T1000 (cell line): ENCODE measurements at regions not wholly inside any gene's neighbourhood (a gene's known extent, or its start where the extent isn't known, plus 50 kb on each side); places are given as distances from the start of the nearest gene placed in this dataset.

Experiments
- DNase-seq: peaks from one replicate; lab custom pipeline; 2025; ENCODE audit warnings: mixed read lengths; lab: John Stamatoyannopoulos, UW

DNA sequence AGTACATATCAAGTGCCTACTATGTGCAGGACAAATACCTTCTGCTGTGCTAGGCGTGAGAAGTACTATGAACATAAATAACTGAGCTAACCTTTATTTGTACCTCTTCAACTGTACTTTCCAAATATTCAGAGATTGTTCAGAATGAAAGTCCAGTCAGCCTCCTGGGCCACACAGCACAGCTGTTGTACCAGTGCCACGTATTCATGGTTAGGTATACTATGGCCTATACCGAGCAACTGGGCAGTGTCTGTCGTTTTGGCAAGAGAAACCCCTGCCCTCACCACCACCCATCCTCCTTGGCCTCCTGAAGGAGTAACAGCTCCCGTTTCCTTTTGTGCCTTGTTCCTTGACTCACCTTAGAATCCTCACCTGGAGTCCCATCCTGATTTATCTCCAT, 53.0 kb downstream of the RASSF10 start:
- DNase-seq: no peak

- no peak for DNase-seq
Observed at GRCh38 chr11:13064593-13064992, 55.5 kb downstream of the RASSF10 start.

DNA sequence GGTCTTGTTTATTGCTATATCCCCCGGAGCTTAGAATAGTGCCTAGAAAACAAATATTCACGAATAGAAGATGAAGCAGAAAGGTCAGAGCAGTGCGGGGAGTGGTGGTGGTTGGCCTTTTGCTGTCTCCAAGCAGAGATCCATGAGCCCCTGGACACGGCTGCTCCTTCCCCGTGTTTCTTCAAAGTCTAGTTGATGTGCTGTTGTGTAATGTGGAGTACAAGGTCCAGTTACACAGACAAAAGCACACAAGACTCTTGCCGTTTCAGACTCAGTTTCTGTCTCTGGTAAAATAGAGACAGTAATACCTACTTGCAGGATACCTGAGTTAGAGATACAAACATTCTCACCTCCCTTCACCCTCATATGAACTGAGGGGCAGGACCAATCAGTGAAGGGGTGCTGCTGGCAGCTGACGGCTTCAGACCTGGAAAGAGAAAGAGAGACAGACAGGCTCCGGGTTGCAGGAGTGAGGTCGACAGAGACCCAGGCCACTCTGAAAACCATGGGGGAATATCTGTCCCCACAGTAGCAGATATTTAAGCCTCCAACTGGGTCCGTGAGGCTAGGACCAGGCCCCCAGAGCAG, 56.2 kb downstream of the RASSF10 start:
- DNase-seq: no peak

GRCh38 chr11:13068211-13068610, 59.1 kb downstream of the RASSF10 start:
- DNase-seq: no peak

GRCh38 chr11:13073119-13073981, 64.2 kb downstream of the RASSF10 start:
- peak; percentile 72 for DNase-seq

DNA sequence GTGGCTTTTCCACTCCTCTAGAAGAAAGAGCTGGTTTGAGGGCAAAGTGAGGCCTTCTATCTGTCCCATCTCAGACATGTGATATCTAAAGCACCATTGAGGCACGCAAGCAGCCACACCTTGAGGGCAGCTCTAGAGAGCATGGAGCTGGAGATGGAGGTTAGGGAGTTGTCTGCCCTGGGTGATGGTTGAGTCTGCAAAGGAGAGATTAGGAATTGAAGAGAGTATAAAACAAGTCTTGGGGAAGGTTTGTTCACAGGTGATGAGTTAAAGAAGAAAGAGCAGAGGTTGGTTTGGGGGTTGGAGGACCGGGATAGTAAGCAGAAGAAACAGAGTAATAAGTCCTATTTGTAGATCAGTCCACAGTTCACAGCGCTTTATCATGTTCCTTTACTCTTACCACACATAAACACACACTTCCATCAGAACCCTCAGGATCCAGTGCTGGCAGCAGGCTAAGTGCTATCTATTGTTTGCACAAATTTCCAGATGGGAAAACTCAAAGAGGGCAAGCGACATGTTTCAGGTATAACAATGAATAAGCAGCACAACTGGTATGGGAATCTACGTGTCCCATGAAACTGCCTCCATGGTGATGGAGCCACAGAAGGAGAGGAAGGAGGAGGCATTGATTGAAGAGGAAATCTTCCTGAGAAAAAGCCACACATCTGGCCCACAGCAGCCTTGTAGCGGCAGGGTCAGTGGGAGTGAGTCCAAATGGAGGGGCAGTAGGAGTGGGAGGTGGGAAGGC, 65.8 kb downstream of the RASSF10 start:
- DNase-seq: no peak

DNA sequence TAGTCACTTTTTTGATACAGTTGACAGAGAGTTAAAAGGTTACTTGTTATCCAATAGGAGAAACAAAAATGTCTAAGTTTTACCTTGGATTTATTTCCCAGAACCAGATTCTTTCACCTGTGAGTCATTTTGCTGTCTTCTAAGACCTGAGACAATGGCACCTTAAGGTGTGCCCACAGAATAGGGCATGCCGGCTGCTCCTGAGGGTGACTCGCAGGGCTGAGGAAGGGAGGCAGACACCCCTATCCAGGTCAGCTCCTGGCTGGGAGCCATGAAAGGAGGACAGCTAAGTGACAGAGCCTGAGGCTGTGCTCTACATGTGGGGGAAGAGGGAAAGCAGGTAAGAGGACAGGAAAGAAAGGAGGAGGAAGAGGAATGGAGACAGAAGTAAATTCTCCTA, 67.8 kb downstream of the RASSF10 start:
- no peak for DNase-seq

DNA sequence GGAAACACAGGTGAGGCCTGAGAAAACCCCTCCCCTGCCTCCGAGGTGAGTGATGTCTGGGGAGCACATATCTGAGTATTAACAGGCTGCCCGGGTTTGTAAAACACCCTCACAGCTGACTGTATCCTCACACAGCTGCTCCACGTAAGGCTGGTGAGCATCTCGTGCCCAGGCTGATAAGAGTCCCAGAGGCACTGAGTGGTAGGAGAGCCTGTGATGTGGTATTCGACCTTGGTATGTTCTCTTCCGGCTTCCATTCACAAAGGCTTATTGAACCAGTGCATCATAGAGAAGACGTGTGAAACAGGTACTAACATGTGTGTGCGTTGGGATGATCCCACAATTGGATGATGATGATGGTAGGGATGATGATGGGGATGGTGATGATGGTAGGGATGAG, 71.7 kb downstream of the RASSF10 start:
- DNase-seq: no peak

GRCh38 chr11:13082588-13082987, 73.5 kb downstream of the RASSF10 start:
- no peak for DNase-seq

- DNase-seq: no peak
Observed at GRCh38 chr11:13090228-13090708, 81.2 kb downstream of the RASSF10 start.

DNA sequence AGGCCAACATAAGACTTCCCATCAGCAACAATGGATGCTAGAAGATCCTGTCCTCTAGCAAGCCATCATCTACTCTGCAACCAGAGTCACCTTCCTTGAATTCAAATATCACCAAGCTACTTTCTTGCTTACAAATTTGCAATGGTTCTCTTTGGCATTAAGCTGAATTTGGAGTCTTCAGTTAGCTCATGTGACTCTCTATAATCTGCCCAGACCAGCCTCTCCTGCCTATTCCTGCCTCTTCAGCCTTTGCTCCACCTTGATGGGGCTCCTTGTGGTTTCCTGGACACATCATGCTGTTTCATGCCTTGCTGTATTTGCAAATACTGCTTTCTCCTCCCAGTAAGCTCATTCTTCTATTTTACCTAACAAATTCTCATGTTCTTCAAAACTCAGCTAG, 82.3 kb downstream of the RASSF10 start:
- no peak for DNase-seq

- no peak for DNase-seq
Observed at GRCh38 chr11:13091804-13092203, 82.7 kb downstream of the RASSF10 start.

DNA sequence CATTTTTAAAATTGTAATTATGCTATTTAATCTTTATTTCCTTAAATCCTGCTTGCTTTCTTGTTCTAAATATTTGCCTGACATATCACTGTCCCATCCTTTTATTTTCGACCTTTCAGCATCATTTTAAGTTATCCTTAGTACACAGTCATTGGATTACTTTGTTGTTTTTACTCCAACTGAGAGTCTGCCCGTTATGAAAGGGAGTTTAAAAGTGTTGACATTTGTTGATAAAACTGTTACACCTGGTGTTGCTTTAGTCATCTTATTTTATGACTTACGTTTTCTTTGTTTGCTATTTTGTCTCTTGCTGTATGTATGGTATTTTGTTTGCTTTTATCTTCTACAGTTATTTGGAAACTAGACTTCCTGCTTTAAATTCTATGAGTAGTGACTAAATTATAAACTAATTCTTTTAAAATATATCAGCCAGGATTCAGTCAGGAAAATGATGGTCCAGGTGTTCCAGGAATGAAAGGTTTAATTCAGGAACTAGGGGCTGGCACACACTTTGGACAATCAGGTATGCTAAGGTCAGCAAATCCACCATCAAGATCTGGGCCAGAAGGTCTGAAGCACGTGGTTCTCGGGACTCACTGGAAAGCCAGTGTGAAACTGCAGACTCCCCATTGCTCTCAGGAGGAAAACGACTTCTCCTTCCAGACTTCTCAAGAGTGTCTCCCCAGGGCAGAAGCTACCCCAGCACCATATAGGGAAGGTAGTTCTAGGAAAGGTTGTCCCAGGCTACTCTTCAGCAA, 86.0 kb downstream of the RASSF10 start:
- DNase-seq: no peak

GRCh38 chr11:13098063-13098462, 88.9 kb downstream of the RASSF10 start:
- DNase-seq: peak; percentile 53

GRCh38 chr11:13098616-13099289, 89.6 kb downstream of the RASSF10 start:
- DNase-seq: no peak

DNA sequence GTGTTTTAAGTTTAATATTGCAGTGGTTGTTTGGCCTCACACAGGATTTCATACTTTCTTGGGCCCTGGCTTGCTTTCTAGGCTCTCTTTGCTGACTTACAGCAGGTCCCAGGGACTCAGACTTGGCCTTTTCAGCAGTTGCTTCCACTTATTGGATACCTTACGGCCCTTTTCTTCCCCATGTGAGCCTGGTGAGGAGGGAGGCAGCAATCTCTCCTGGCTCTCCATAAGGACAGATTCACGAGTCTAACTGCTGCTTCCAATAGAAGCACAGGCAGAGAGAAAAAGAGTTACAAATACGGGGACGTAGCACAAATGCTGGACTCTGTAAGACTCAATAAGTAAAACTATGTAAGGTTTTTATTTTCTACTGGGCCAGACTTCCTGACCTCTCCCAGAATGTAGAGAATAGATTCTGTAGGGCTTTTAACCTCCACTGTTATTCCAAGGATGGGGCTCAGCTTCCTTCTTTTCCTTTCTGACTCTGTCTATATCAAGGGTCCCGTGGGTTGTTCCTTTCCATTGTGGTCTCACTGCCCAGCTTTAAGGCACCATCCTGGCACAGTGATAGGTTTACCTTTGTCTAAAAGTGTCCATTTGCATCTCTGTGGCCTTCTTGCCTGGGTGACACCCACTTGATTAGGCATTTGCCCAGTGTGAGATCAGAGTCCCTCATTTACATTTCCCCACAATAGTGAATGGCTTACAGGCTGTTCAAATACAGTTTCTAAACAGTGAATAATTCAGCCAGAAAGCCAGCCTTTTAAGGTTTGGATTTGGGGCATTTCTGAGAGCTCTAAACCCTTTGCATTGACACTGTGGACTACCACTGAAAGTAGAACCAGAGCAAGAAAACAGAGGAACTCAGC, 92.8 kb downstream of the RASSF10 start:
- DNase-seq: no peak

- no peak for DNase-seq
Observed at GRCh38 chr11:13102513-13102840, 93.4 kb downstream of the RASSF10 start.

DNA sequence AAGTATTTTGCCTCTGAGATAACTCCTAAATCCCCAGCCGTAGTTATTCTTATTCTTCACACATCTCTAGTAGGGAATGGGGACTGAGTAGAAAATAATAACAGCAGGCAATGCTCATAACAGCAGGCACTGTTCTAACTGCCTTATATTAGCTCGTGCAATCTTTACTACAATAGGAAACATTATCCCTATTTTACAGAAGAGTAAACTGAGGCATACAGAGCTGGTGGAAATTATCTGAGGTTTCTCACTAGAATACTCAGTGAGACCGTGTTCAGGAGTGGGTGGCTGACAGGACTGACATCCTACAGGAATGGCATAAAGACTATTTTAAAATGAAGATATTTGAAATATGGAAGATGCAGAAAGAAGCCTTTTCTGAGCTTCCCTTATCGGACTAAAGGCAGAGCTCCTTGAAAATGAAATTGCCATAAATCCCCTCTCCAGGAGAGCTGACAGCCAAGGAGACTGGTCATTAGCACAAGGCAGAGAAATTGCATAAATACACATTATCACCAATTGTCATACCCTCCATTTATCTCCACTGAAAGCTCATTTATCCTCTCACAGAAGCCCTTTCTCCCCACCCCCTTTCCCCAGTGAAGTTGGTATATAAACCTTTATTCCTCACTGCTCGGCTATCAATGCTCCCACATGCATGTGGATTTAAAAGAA, 93.9 kb downstream of the RASSF10 start:
- DNase-seq: no peak

- DNase-seq: no peak
Observed at GRCh38 chr11:13103962-13104554, 94.9 kb downstream of the RASSF10 start.
